AG08395 (cell line): ENCODE measurements at regions not wholly inside any gene's neighbourhood (a gene's known extent, or its start where the extent isn't known, plus 50 kb on each side); places are given as distances from the start of the nearest gene placed in this dataset.
"Not testable (repeated sequence)": the region's sequence is repeated elsewhere in the genome, so short reads cannot be mapped to it uniquely, and the experiment has no call there.

Source experiments
- DNase-seq: peaks from one replicate; pipeline ENCODE4 v3.0.0; 2012; ENCODE audit warnings: mixed read lengths, low spot score

DNA sequence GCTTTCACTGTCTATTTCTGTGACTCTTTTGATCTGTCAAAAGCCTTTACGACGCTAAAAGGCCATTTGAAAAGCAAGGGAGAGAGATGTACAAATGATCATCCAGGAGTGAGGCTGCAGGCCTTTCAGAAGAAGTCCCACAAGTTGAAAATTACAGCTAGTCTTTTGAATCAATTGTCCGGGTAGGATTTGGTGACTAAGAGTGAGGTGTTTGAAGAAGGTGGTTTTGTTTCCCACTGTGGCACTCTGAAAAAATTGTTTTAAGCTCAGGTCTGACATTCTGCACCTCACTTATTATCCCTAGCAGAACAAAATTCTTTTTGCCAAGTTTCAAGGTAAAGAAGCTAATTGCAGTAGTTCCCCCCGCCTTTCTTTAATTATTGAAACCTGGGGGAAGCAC, 50.8 kb upstream of the TMEM108 start:
- no peak for DNase-seq

DNA sequence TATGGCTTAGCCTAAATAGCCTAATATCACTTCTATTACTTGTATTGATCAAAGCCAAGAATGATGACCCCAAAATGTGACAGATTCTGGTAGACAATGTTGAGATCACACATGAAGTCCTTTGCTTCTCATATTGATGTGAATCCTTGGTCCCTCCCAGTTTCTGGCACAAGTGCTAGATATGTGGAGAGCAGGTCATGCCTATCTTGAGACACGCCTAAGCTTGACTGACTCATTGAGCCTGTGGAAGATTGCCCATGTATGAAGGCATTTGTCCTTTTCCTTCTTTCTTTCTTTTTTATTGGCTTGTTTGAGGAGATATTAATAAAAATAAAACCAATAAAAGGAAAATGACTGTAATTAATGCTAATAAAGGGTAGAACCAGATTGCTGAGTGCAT, 54.0 kb upstream of the TMEM108 start:
- DNase-seq, result no peak

DNA sequence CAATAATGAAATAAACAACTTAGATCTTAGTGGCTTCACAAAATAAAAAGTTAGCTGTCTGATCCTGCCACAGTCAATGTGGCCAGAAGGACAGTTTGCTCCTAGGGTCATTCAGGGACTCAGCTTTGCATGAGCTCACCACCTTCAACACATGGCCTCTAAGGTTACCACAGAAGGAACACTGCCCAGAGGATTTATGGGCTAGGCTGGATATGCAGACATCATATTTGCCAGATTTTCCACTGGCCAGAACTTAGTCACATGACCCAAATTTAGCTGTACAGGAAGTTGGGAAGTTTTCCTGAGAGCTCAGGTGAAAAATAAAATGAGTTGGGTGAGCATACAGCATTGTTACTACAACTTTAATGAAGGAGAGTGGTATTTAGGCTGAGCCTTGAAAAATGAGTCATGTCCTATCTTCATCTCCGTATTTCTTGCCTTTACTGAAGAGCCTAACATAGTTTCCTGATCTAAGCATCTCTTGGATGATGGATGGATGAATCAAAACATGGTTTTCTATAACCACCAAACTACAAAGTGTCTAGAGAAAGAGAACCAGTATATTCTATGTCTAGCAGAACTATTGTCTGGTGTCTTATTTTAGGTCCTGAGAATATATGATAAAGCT, 54.9 kb upstream of the TMEM108 start:
- no peak for DNase-seq

DNA sequence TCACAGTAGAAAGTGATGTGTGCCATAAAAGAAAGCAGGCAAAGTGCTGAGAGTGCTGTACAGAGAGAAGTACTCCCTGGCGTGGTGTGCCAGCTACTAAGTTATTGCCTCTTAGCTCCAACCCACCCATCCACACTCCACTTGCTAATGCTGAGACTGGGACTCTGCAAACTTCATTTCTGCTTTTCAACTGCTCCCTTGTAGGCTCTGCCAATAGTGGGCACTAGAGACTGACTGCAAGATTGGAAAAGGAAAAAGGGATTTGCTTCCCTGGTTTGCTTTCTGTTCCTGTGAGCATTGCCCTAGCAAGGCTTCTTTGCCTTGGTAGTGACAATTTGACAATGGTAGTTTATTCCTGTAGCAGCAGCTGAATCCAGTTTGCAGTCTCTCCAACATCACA, 56.5 kb upstream of the TMEM108 start:
- no peak for DNase-seq

DNA sequence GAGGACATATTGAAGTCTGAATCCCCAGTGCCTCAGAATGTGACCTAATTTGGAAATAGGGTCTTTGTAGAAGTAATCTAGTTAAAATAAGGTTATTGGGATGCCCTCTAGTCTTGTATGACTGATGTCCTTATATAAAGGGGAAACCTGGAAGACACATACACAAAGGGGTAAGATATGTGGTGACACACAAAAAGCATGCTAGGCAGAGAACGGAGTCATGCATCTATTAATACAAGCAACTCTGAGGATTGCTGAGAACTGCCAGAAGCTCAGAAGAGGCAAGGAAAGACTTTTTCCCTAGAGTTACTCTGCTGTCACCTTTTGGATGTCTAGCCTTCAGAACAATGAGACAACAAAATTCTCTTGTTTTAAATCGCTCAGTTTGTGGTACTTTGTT, 58.1 kb upstream of the TMEM108 start:
- no peak for DNase-seq

DNA sequence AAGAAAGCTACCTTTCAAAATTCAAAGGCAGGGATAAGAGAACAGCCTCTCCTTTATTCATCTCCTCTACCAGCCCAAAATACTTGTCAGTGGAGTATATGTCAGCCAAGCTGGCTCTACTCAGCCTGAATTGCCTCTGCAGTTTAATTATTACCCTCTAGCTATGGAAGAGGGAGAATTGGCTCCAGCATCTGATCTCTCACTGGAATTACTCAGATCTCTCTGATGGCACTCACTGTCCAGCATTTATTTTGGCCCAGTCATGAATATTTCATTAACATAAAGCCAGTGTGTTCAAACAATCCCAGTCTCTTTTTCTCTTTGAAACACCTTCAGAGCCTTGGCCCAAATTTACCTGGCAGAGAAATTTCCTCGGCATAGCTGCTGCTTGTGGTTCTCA, 58.6 kb upstream of the TMEM108 start:
- DNase-seq, result no peak

DNA sequence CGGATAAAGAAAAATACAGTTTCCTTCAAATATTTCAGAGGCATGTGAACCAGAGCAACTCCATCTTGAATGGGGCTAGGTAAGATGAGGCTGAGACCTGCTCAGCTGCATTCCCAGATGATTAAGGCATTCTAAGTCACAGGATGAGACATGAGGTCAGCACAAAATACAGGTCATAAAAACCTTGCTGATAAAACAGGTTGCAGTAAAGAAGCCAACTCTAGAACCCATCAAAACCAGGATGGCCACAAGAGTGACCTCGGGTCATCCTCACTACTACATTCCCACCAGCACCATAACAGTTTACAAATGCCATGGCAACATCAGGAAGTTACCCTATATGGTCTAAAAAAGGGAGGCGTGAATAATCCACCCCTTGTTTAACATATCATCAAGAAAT, 59.2 kb upstream of the TMEM108 start:
- DNase-seq, result not testable (repeated sequence)

DNA sequence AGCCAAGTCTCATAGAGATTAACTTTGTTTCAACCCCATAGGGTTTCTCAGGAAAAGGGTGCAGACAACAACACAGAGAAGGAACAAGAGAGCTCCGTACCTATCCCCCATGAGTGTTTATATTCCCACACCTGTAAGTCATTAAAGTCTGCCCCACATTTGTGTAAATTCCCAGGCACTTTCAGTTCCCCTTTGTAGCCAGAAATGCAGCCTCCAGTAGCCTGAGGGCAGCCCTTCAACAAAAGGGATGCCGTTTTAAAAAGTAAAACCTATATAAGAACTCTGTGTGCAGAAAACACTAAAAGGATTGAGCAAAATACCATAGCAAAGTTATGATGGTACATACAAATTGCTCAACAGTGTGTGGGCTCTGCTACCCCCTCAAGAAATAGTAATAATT, 59.7 kb upstream of the TMEM108 start:
- DNase-seq, result no peak

DNA sequence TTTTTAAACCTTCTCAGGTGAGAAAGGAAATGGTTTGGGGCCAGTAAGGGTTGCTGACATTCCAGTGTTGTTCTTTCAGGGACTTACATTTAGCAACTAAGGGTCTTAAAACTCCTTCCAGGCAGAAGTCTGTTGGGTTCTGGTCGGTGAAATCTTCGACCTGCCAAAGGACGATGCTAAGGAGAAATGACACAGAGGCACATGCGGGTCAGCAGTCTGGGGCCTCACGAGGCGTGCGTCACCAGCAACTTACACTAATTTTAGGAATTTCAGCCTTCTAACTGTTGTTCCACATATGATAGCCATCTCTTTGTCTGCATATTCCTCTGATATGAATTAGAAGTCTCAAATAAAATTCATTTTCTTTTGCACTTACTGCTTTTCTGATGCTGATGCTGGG, 64.1 kb upstream of the TMEM108 start:
- DNase-seq, result no peak

DNA sequence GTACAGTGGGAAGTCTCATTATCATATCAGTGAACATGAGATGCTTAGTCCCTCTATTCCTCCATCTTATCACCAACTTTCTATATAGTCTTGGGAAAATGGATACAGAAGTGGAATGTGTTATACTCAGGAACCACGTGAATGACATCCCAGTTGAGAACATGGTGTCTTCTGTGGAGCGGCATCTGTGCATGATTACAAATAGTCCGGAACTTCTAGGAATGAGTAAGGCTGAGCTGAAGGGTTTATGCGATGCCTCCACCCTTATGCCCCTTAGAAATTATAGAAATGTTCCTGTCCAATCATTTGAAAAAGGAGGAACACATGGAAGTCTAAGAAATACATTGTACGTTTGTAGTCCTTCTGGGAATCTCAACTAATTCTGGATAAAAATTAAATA, 64.8 kb upstream of the TMEM108 start:
- no peak for DNase-seq

DNA sequence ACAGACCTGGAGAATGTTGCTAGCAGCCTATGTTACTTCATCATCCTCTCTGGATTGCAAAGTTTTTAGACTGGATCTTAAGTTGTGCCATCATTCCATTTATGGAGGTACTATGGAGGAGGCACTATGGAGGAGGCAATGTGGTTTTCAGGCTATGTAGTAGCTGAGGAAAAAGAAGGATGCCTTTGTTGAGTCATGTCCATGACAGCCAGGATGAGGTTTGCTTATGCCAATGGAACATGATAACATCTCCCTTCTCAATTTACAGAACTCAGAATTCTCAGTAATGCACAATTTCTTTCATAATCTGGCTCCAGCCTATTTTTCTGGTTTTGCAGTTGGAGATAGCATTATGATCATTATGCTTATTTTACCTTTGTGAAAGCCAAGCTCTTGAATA, 65.9 kb upstream of the TMEM108 start:
- no peak for DNase-seq

DNA sequence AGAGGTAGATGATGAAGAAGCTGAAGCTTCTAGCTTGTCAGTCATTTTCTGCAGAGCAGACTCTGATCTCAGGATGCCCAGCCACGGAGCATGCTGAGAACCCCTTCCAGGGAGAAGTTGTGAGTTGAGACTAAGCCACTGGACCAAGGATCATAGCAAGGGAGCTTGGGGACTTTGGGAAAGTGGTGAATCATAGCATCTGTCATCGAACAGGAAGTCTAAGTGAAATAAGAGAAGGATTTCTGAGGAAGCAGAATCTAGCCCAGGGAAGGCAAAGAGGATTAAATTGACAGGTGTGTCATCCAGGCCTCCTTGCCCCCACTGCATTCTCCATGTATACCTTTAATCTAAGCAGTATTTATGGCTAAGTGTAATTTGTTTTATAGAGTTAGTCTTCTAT, 71.8 kb upstream of the TMEM108 start:
- no peak for DNase-seq

DNA sequence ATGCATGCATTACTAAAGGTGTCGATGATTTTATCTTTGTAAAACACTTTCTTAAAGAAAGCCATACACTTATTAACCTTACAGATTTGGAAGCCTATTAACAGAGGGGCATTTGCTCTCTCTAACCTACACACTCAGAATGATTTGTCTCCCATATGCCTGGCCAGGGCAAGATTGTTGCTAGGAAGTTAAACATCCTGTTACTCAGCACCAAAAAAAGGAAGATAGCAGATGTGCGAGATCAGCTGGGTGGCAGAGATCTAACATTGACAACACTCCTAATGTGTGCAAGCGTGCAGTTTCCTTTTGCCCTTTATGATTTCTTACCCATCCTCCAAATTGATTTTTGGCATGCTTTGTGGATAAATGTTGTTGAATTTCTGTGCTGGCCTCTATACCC, 73.9 kb upstream of the TMEM108 start:
- DNase-seq, result no peak

DNA sequence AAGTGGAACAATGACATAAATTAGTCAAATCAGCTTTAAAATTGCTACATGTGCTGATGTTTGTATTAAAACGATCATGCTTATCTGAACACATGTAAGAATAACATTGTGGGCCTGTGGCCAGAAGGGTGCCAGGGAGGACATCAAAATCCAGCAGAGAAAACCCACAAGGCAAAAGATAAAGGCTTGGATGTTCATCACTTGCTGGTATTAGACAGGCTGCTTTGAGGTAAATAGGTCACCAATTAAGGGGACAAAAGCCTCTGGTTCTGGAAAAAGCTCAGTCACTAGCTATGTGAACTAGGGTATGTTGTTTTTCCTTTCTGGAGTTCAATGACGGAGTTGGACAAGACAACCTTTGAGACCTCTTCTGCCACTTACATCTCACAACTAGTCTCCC, 74.4 kb upstream of the TMEM108 start:
- DNase-seq, result no peak

DNA sequence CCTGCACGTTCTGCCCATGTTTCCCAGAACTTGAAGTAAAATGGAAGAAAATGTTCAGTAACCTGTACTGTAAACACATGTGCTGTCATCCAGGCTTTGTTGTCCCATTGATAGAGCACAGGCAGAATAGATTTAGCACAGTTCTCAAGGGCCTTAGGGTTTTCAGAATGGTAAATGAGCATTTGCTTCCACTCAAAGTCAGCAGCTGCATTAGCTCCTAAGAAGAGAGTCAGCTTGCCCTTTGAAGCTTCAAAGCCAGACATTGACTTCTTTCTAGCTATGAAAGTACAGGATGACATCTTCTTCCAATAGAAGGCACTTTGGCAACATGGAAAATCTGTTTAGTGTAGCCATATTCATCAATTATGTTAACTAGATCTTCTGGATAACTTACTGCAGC, 76.2 kb upstream of the TMEM108 start:
- DNase-seq, result no peak

DNA sequence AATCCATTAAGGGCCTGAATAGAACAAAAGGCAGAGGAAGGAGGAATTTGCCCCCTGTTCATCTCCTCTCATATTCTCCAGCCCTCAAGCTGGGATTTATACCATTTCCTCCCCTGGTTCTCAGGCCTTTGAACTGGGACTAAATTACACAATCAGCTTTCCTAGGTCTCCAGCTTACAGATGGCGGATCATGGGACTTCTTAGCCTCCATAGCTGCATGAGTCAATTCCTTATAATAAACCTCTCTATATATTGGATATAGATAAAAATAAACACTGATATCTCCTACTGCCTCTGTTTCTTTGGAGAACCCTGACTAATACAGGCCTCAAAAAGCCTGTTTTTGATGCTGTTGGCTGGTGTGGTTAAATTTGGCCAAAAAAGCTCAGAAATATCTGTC, 84.5 kb upstream of the TMEM108 start:
- no peak for DNase-seq

DNA sequence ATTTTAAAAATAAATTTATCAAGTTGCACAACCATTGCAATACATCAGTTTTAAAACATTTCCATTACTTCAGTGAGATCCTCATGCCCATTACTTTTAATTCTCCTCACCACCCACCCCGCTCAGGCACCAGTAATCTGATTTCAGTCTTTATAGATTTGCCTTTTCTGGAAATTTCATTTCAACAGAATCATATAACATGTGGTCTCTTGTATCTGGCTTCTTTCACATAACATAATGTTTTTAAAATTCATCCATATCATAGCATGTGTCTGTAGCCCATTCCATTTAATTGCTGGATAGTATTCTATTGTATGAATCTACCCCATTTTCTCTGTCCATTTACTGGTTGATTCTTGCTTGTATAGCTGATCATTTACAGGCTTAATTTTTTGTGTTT, 110.3 kb upstream of the TMEM108 start:
- DNase-seq, result no peak

DNA sequence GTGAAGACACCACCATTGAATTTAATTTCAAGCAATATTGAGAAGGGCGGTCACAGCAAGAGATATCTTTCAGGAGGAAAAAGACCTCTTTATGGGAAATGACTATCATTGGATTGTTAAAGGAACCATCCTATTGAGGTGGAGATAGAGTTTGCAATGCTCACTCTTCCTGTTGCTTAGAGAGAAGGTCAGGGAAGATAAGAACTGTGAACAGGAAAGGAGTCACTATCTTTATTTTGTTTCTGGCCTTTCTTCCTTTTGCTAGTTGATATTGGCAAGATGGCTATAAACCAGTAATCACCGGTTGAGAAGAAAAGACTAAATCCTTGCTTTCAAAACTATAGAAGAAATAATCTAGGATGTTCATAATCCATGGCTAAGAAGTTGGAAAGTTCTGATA, 112.1 kb upstream of the TMEM108 start:
- no peak for DNase-seq

DNA sequence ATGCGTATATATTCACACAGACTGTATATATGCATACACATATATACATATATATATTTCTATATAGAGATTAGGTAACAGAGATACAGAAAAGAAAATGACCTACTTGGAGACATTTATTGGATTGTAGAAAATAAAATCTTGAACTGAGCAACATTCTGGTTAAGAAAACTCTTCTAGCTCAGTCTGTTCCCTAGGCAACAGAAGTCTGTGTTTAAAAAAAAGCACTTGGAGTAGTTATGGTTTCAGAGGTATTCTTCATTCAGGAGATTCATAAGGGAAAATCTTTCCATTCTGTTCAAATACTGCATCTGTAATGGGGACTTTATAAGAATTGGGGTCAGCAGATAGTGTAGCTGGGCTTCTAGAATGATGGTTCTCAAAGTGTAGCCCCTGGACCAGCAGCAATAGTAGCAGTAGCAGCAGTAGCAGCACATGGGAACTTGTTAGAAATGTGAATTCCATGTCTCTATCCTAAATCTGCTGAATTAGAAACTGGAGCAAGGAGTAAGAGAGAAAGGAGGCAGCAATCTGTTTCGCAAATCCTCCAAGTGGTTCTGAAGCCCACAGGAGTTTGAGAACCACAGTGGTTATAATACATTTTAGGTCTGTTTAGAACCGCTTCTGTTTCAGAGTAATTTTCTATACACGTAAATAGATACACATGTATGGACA, 112.8 kb upstream of the TMEM108 start:
- no peak for DNase-seq

DNA sequence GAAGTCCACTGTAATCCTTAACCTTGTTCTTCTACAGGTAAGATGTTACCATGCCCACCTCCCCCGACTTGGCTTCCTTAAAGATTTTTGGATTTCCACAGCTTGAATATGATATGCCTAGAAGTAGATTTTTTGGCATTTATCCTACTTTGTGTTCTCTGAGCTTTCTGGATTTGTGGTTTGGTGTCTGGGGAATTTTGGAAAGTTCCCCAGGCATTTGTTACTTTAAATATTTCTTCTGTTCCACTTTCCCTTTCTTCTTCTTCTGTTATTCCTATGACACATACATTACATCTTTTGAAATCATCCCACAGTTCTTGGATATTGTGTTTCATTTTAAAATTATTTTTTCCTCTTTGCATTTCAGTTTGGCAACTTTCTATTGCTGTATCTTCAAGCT, 122.1 kb upstream of the TMEM108 start:
- no peak for DNase-seq

DNA sequence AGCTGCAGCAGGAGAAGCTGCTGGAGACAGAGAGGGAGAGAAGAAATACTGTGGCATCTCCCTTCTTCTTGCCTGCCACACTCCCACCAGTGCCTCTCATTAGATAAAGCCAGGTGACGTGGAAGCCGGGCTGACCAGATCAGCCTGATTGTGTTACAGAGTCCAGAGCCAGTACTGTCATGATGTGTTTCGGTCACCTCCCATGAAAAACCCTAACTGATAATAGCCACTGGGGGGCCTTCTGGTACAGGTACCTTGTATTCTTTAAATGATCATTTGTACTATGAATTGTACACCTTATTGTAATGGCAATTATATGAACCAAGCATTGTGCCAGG, 125.8 kb upstream of the TMEM108 start:
- no peak for DNase-seq

DNA sequence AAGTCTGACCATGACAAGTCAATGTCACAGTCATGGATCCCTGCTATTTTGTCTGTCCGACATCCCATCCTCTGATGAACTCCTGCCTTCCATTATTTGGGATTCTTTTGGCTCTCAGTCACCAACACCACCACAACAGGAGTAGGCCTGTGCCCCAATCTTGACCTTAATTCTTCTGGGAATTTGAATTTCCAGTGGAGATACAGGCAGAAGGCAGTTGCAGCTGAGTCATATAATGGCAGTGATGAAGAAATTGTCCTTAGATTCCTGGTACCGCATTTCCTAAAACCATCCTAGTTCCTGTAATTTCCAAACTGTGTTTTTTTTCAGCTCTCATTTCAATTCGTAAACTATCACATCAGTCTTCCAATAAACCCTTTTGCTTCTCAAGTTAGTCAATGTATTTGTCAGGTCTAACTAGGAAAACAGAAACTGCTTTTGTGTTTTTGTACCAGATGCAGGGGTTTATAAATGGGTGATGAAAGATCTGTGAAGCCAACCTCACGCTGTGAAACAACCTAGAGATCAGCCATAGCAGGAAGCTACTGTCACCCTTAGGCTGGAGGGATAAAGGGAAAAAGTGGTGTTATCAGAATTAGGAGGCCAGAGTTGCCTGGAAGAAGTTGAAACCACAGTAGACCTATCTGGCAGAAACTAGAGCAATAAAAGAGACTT, 126.3 kb upstream of the TMEM108 start:
- DNase-seq, result no peak

DNA sequence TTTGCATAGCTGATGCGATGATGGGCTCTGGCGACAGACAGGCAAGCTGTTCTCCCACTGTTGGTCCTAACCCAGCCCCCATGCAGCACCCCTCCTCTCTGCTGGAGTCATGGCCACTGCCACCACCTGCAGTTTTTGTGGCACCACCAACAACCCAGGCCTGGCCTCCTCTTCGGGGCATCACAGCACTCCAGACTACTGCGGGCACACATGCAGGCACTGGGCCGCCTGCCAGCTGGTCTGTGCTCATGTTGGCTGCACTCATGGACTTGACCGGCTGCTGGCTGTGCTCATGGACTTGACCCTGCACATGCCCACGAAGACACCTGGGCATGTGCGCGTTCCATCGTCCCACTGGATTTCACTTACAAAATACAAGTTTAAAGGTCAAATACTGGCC, 130.9 kb upstream of the TMEM108 start:
- no peak for DNase-seq

DNA sequence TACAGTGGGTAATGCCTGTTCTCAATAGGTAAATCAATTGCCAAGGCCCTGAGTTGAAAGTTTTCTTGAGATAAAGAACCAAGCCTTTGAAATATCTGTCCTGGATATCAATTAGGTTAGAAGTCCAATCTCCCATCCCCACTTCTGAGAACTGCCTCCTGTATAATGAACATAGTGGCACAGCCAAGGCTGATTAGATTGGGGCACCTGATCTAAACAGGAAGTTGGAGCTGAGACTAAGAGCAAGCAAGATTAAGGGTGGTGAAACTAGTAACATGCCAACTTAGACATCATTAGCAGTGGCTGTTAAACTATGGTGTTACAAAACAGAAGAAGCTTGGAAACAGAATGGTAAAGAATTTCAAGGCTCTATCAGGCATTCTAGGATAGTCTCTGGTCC, 137.7 kb upstream of the TMEM108 start:
- DNase-seq, result no peak
